ENCODE measurements at regions not wholly inside any gene's neighbourhood (a gene's known extent, or its start where the extent isn't known, plus 50 kb on each side); places are given as distances from the start of the nearest gene placed in this dataset.

GRCh38 chr12:59036973-59037762 lies 116.9 kb upstream of the LRIG3 start:
- no peak for DNase-seq

- no peak for DNase-seq
Measured at GRCh38 chr12:59036347-59036746, 116.0 kb upstream of the LRIG3 start.

GRCh38 chr12:59031313-59031712 lies 111.0 kb upstream of the LRIG3 start:
- DNase-seq = no peak

- DNase-seq = no peak
Measured at GRCh38 chr12:59030415-59030814, 110.1 kb upstream of the LRIG3 start.

- DNase-seq = no peak
Measured at GRCh38 chr12:59027199-59027598, 106.9 kb upstream of the LRIG3 start.

- DNase-seq = no peak
Measured at GRCh38 chr12:59023861-59024424, 103.6 kb upstream of the LRIG3 start.

- DNase-seq = no peak
Measured at GRCh38 chr12:59020073-59020946, 100.0 kb upstream of the LRIG3 start.

- DNase-seq = no peak
Measured at GRCh38 chr12:59014885-59015284, 94.6 kb upstream of the LRIG3 start.

- no peak for DNase-seq
Measured at GRCh38 chr12:59010941-59011340, 90.6 kb upstream of the LRIG3 start.

GRCh38 chr12:59010118-59010517 lies 89.8 kb upstream of the LRIG3 start:
- no peak for DNase-seq

GRCh38 chr12:59007620-59008019 lies 87.3 kb upstream of the LRIG3 start:
- DNase-seq = no peak

GRCh38 chr12:59005193-59005955 lies 85.1 kb upstream of the LRIG3 start:
- no peak for DNase-seq

GRCh38 chr12:59004456-59004855 lies 84.2 kb upstream of the LRIG3 start:
- DNase-seq = no peak

GRCh38 chr12:58995666-58996363 lies 75.5 kb upstream of the LRIG3 start:
- no peak for DNase-seq

GRCh38 chr12:58988643-58989344 lies 68.5 kb upstream of the LRIG3 start:
- DNase-seq = no peak

GRCh38 chr12:58981961-58982360 lies 61.7 kb upstream of the LRIG3 start:
- no peak for DNase-seq

GRCh38 chr12:58980768-58981167 lies 60.5 kb upstream of the LRIG3 start:
- DNase-seq = no peak

- DNase-seq = no peak
Measured at GRCh38 chr12:58978717-58979116, 58.4 kb upstream of the LRIG3 start.

- no peak for DNase-seq
Measured at GRCh38 chr12:58977476-58977875, 57.2 kb upstream of the LRIG3 start.

- DNase-seq = no peak
Measured at GRCh38 chr12:58976146-58976545, 55.8 kb upstream of the LRIG3 start.

All from NCI-H1092 (cell line).